OCI-LY7 (cell line): ENCODE measurements at regions not wholly inside any gene's neighbourhood (a gene's known extent, or its start where the extent isn't known, plus 50 kb on each side); places are given as distances from the start of the nearest gene placed in this dataset.

Experiments used
- EZH2phosphoT487 ChIP-seq: fragments of 200-600 bp; sonication (generic); IDR thresholded peaks from 2 replicates; pipeline ENCODE4 v1.6.1; 2018; ENCODE audit warnings: low read depth, borderline replicate concordance, mild to moderate bottlenecking, mixed run types, antibody characterized with exemption, low read length, moderate library complexity, mixed read lengths
- TF ChIP-seq, protein P1 (sequence below): fragments of 200-600 bp; sonication (generic); conservative IDR thresholded peaks from 2 replicates; pipeline ENCODE4 v1.5.1; 2014; ENCODE audit warnings: mild to moderate bottlenecking, antibody characterized with exemption, low read length, moderate library complexity, mixed read lengths

DNA sequence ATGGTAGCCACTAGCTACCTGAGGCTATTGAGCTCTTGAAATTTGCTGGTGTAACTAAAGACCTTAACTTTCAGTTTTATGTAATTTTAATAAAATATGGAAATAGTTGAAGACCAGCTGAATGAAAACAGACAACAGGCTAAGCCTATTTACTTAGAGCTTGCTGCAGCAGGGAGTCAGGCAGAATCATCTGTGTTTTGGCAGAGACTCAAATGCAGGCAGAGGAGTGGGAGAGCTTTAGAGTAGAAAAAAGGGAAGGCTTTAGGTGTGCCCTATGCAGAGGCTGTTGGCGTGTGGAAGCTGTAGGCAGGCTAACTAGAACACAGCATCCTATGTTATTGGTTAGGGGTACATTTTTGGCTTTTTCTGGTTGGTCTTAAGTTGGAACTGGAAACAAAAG lies 304.9 kb upstream of the NBEA start:
- TF ChIP-seq, protein P1, sequence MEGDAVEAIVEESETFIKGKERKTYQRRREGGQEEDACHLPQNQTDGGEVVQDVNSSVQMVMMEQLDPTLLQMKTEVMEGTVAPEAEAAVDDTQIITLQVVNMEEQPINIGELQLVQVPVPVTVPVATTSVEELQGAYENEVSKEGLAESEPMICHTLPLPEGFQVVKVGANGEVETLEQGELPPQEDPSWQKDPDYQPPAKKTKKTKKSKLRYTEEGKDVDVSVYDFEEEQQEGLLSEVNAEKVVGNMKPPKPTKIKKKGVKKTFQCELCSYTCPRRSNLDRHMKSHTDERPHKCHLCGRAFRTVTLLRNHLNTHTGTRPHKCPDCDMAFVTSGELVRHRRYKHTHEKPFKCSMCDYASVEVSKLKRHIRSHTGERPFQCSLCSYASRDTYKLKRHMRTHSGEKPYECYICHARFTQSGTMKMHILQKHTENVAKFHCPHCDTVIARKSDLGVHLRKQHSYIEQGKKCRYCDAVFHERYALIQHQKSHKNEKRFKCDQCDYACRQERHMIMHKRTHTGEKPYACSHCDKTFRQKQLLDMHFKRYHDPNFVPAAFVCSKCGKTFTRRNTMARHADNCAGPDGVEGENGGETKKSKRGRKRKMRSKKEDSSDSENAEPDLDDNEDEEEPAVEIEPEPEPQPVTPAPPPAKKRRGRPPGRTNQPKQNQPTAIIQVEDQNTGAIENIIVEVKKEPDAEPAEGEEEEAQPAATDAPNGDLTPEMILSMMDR: no peak
- no peak for TF ChIP-seq EZH2phosphoT487
